ENCODE measurements at regions not wholly inside any gene's neighbourhood (a gene's known extent, or its start where the extent isn't known, plus 50 kb on each side); places are given as distances from the start of the nearest gene placed in this dataset.

DNA sequence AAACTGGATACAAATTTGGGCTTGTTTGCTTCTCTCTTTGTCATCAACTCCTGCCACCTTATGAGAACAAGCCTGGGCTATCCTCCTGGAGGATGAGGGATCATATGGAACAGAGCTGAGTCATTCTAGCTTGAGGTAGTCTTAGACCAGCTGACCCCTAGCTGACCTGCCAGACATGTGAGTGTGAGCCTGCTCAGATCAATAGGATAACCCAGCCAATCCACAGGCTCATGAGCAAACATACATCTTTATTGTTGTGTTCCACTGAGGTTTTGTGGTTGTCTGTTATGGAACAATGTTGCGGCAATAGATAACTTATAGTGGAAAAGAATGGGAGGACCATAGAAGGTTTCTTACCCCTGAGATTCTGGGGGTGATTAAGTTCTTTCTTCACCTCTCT, 54.5 kb upstream of the FAM180A start:
- TF ChIP-seq EZH2 (optimal IDR thresholded peaks at IDR 0.05; ENCODE audit: low read depth, low read length) = no peak
- TF ChIP-seq, protein P1, sequence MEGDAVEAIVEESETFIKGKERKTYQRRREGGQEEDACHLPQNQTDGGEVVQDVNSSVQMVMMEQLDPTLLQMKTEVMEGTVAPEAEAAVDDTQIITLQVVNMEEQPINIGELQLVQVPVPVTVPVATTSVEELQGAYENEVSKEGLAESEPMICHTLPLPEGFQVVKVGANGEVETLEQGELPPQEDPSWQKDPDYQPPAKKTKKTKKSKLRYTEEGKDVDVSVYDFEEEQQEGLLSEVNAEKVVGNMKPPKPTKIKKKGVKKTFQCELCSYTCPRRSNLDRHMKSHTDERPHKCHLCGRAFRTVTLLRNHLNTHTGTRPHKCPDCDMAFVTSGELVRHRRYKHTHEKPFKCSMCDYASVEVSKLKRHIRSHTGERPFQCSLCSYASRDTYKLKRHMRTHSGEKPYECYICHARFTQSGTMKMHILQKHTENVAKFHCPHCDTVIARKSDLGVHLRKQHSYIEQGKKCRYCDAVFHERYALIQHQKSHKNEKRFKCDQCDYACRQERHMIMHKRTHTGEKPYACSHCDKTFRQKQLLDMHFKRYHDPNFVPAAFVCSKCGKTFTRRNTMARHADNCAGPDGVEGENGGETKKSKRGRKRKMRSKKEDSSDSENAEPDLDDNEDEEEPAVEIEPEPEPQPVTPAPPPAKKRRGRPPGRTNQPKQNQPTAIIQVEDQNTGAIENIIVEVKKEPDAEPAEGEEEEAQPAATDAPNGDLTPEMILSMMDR (IDR thresholded peaks at IDR 0.05; ENCODE audit: low read length) = no peak

All from MM.1S (cell line).